K562 (cell line): ENCODE measurements at regions not wholly inside any gene's neighbourhood (a gene's known extent, or its start where the extent isn't known, plus 50 kb on each side); places are given as distances from the start of the nearest gene placed in this dataset.

ENCODE experiments used
- ATAC-seq: fragments of 200-7000 bp; cut with Tn5 transposase; 3 replicates; pipeline ENCODE4 v1.9.1; 2020; ENCODE audit warnings: moderate library complexity
- BruUV-seq: library from RNA; stranded (reverse); fragments of 400-500 nt; replicated peaks from 2 replicates; lab custom pipeline; 2021; lab: Mats Ljungman, UMichigan
- CTCF ChIA-PET: fragments of 300-600 bp; formaldehyde crosslinking; extraction: SDS; loops from one replicate; lab custom pipeline; 2021; ENCODE audit warnings: low intra/inter-chr PET ratio; lab: Yijun Ruan, JAX
- POLR2A ChIA-PET: fragments of 300-600, 350-650 bp; sonication (Branson Sonifier 250); formaldehyde crosslinking; extraction: SDS; loops from one replicate; lab custom pipeline; 2021; ENCODE audit warnings: antibody characterized with exemption, inconsistent platforms; lab: Yijun Ruan, JAX
- DNase-seq, 4 experiments: peaks; one replicate each; pipeline versions ENCODE4 v3.0.0 to v3.0.0-alpha.2; 2011 to 2018; ENCODE audit warnings: low spot score in 3 of 4, mixed read lengths in 3 of 4; ENCODE audit errors: extremely low read depth in 1 of 4
- FAIRE-seq: peaks from 2 replicates; lab custom pipeline; 2011; peaks lifted over from hg19 to GRCh38; lab: Jason Lieb, UNC
- H2AFZ ChIP-seq: 2 replicates; pipeline ENCODE4 v1.6.0; 2011; ENCODE audit warnings: low read depth, low read length, control low read depth, inconsistent platforms
- H3K27ac ChIP-seq: fragments of 200-600 bp; 3 replicates; pipeline ENCODE4 v1.8.0; 2011; ENCODE audit warnings: low read depth, mild to moderate bottlenecking, control low read depth, inconsistent platforms, low read length, moderate library complexity, mixed read lengths; ENCODE audit errors: extremely low read depth
- H3K27me3 ChIP-seq, 2 experiments: fragments of 300-600 bp in 1 of 2; 2 replicates in 1 of 2; 3 replicates in 1 of 2; pipeline versions ENCODE4 v1.6.0 to v1.8.0; 2011; ENCODE audit warnings: inconsistent platforms in 2 of 2, low read length in 2 of 2, mild to moderate bottlenecking in 1 of 2, mixed read lengths in 1 of 2, moderate library complexity in 1 of 2; ENCODE audit not compliant: control insufficient read depth in 2 of 2, insufficient read depth in 2 of 2
- H3K36me3 ChIP-seq: fragments of 300-600 bp; 3 replicates; pipeline ENCODE4 v1.8.0; 2011; ENCODE audit warnings: mild to moderate bottlenecking, low read length, inconsistent platforms; ENCODE audit not compliant: control insufficient read depth, insufficient read depth
- H3K4me1 ChIP-seq, 2 experiments: fragments of 200-600 bp in 1 of 2; replicated peaks in 1 of 2; 2 replicates in 1 of 2; 3 replicates in 1 of 2; pipeline versions ENCODE4 v1.5.1 to v1.8.0; 2011; ENCODE audit warnings: inconsistent platforms in 2 of 2, low read length in 2 of 2, mild to moderate bottlenecking in 1 of 2, mixed read lengths in 1 of 2, moderate library complexity in 1 of 2; ENCODE audit not compliant: control insufficient read depth in 2 of 2, insufficient read depth in 2 of 2
- H3K4me2 ChIP-seq: 2 replicates; pipeline ENCODE4 v1.6.1; 2011; ENCODE audit warnings: low read length, control low read depth, inconsistent platforms, mixed read lengths; ENCODE audit not compliant: insufficient read depth
- H3K4me3 ChIP-seq: fragments of 200-600 bp; sonication (generic), shearing (Covaris generic); 2 replicates; pipeline ENCODE4 v1.5.1; 2016; ENCODE audit warnings: control low read depth, inconsistent platforms
- H3K79me2 ChIP-seq: fragments of 200-600 bp; 3 replicates; pipeline ENCODE4 v1.8.0; 2011; ENCODE audit warnings: low read length, inconsistent platforms; ENCODE audit not compliant: control insufficient read depth, insufficient read depth
- H3K9ac ChIP-seq, 2 experiments: 2 replicates each; pipeline versions ENCODE4 v1.6.0 to v1.6.1; 2011; ENCODE audit warnings: low read depth in 2 of 2, low read length in 2 of 2, control low read depth in 1 of 2, inconsistent platforms in 1 of 2, mild to moderate bottlenecking in 1 of 2, mixed read lengths in 1 of 2; ENCODE audit not compliant: insufficient read depth in 1 of 2
- H3K9me1 ChIP-seq: one replicate; pipeline ENCODE4 v1.6.0; 2011; ENCODE audit warnings: inconsistent platforms, mild to moderate bottlenecking, low read length, moderate library complexity; ENCODE audit not compliant: control insufficient read depth, insufficient read depth
- H3K9me3 ChIP-seq: replicated peaks from 2 replicates; pipeline ENCODE4 v1.5.1; 2011; ENCODE audit warnings: low read depth, low read length, inconsistent platforms; ENCODE audit not compliant: control insufficient read depth, insufficient read depth
- H4K20me1 ChIP-seq: replicated peaks from 2 replicates; pipeline ENCODE4 v1.6.1; 2011; ENCODE audit warnings: low read length, inconsistent platforms, mixed read lengths; ENCODE audit not compliant: control insufficient read depth, insufficient read depth
- C11orf30 ChIP-seq: fragments of 450-650 bp; IDR thresholded peaks from 2 replicates; pipeline ENCODE4 v1.6.1; 2016; ENCODE audit warnings: low read depth, mild to moderate bottlenecking
- FOSL1 ChIP-seq: fragments of 200-800 bp; sonication (Bioruptor generic); conservative IDR thresholded peaks from 2 replicates; pipeline ENCODE4 v1.6.1; 2016; ENCODE audit warnings: missing genetic modification characterization, missing compliant biosample characterization
- PPARD ChIP-seq: fragments of 250-450 bp; sonication (Bioruptor Pico); IDR thresholded peaks from 2 replicates; pipeline ENCODE4 v1.8.0; 2022; ENCODE audit warnings: inconsistent platforms, mild to moderate bottlenecking, moderate library complexity
- SMARCE1 ChIP-seq: fragments of 450-650 bp; IDR thresholded peaks from 2 replicates; pipeline ENCODE4 v1.7.1; 2016; ENCODE audit warnings: mild to moderate bottlenecking
- SUPT5H ChIP-seq: fragments of 450-650 bp; IDR thresholded peaks from 2 replicates; pipeline ENCODE4 v1.6.1; 2016
- ZNF280B ChIP-seq: fragments of 250-450 bp; sonication (Bioruptor Pico); IDR thresholded peaks from 2 replicates; pipeline ENCODE4 v1.5.1; 2021; ENCODE audit warnings: mild to moderate bottlenecking
- ZNF696 ChIP-seq: fragments of 250-450 bp; sonication (Bioruptor Pico); conservative IDR thresholded peaks from 2 replicates; pipeline ENCODE4 v1.4.0; 2020; ENCODE audit warnings: mild to moderate bottlenecking, moderate library complexity
- ZNF764 ChIP-seq: fragments of 250-450 bp; sonication (Bioruptor Pico); IDR thresholded peaks from 2 replicates; pipeline ENCODE4 v1.4.0; 2020; ENCODE audit warnings: low read depth, mild to moderate bottlenecking, moderate library complexity
- WGBS: fragments of 100-300 bp; shearing (Covaris generic); methylation state at CpG from one replicate; pipeline ENCODE4 v1.1.6; 2016; ENCODE audit warnings: low coverage, mixed read lengths; ENCODE audit not compliant: insufficient coverage; ENCODE audit errors: missing lambda C conversion rate; 5-methylcytosine and 5-hydroxymethylcytosine counted together
- in situ Hi-C: fragments of 300-500 bp; cut with MboI; formaldehyde crosslinking; loops from 4 replicates; pipeline ENCODE4 v1.15.0; 2018; ENCODE audit warnings: inconsistent platforms, mixed read lengths
- intact Hi-C: fragments of 100-400 bp; cut with micrococcal nuclease; formaldehyde crosslinking; loops from 2 replicates; pipeline ENCODE4 v1.14.2; 2022

- ATAC-seq (no peak), DNase-seq (no peak), FAIRE-seq (no peak)
- Histone ChIP-seq H3K79me2 (no peaks in the 10 kb centered on the region), H3K36me3 (no peaks in the 10 kb centered on the region), H3K27ac (no peak overlapping the region), H3K4me2 (no peak overlapping the region), H3K4me1 (no peaks in the 10 kb centered on the region), H3K9me3 (no peaks in the 10 kb centered on the region), H3K9ac (no peak overlapping the region), H3K9me1 (no peaks in the 10 kb centered on the region), H4K20me1 (no peaks in the 10 kb centered on the region), H3K4me3 (no peak overlapping the region), H3K27me3 (no peaks in the 10 kb centered on the region), H2AFZ (no peak overlapping the region)
- BruUV-seq = no TSS peak
- 0% methylated on average over 2 of the region's 2 CpGs for WGBS
- in situ Hi-C loops = no loop called here
- intact Hi-C loops = no loop called here
- CTCF ChIA-PET = no interaction called here
- POLR2A ChIA-PET = no interaction called here
- TF ChIP-seq SUPT5H = no peak
- TF ChIP-seq SMARCE1 = no peak
- no peak for TF ChIP-seq ZNF696 (CRISPR knock-in tag)
- no peak for TF ChIP-seq ZNF764
Observed at GRCh38 chr4:58600290-58600689, 1490.1 kb upstream of the IGFBP7 start.

- no peak for FAIRE-seq
- no peak overlapping the region for H3K9ac ChIP-seq
Observed at GRCh38 chr4:58590722-58591121, 1480.5 kb upstream of the IGFBP7 start.

More at GRCh38 chr4:58590722-58591121, 1480.5 kb upstream of the IGFBP7 start:
- H3K4me3 ChIP-seq = no peak overlapping the region
- in situ Hi-C loops = no loop called here
- ATAC-seq (no peak), DNase-seq (no peak)
- H3K9me1 ChIP-seq = no peaks in the 10 kb centered on the region
- H3K9me3 ChIP-seq = no peaks in the 10 kb centered on the region
- ChIA-PET CTCF (no interaction called here), POLR2A (no interaction called here)
- no peaks in the 10 kb centered on the region for H3K36me3 ChIP-seq
- no peak for TF ChIP-seq PPARD (CRISPR knock-in tag)
- no peak for TF ChIP-seq ZNF280B (CRISPR knock-in tag)
- no peak for TF ChIP-seq FOSL1 (tag)
- TF ChIP-seq C11orf30 = no peak
- no peak overlapping the region for H2AFZ ChIP-seq
- no peaks in the 10 kb centered on the region for H3K79me2 ChIP-seq
- no peaks in the 10 kb centered on the region for H3K27me3 ChIP-seq
- 3% methylated on average over 2 of the region's 2 CpGs for WGBS
- no peaks in the 10 kb centered on the region for H3K4me1 ChIP-seq
- no TSS peak for BruUV-seq
- H3K4me2 ChIP-seq = no peak overlapping the region
- intact Hi-C loops = no loop called here
- no peaks in the 10 kb centered on the region for H4K20me1 ChIP-seq
- no peak overlapping the region for H3K27ac ChIP-seq
